WTC11 (cell line): ENCODE measurements at regions not wholly inside any gene's neighbourhood (a gene's known extent, or its start where the extent isn't known, plus 50 kb on each side); places are given as distances from the start of the nearest gene placed in this dataset.

Experiments
- ATAC-seq: fragments of 200-7000 bp; cut with Tn5 transposase; 2 replicates; pipeline ENCODE4 v1.10.0; 2021; ENCODE audit warnings: mild to moderate bottlenecking, moderate library complexity
- CTCF ChIA-PET: fragments of 300-600 bp; sonication (Branson Sonifier 250); formaldehyde crosslinking; loops from one replicate; lab custom pipeline; 2021; ENCODE audit warnings: antibody characterized with exemption; lab: Charles Lee
- POLR2A ChIA-PET: fragments of 350-600 bp; sonication (Branson Sonifier 250); formaldehyde crosslinking; loops from one replicate; lab custom pipeline; 2021; ENCODE audit warnings: antibody characterized with exemption; lab: Charles Lee
- DNase-seq: peaks from one replicate; pipeline ENCODE4 v3.0.0; 2021; ENCODE audit warnings: low spot score
- H3K27ac Mint-ChIP-seq: 2 replicates; pipeline ENCODE4 v1.8.0; 2021; ENCODE audit warnings: mixed read lengths
- H3K27me3 Mint-ChIP-seq: 2 replicates; pipeline ENCODE4 v1.8.0; 2021; ENCODE audit warnings: low read depth, mild to moderate bottlenecking, moderate library complexity, mixed read lengths
- H3K36me3 Mint-ChIP-seq: 2 replicates; pipeline ENCODE4 v1.8.0; 2021; ENCODE audit warnings: mixed read lengths
- H3K4me1 Mint-ChIP-seq: 2 replicates; pipeline ENCODE4 v1.8.0; 2022; ENCODE audit warnings: mixed read lengths
- H3K4me3 Mint-ChIP-seq: 2 replicates; pipeline ENCODE4 v1.8.0; 2021; ENCODE audit warnings: mild to moderate bottlenecking, moderate library complexity, mixed read lengths
- H3K9me3 Mint-ChIP-seq: 2 replicates; pipeline ENCODE4 v1.8.0; 2021; ENCODE audit warnings: mixed read lengths
- AFF4 ChIP-seq: sonication (generic); formaldehyde crosslinking; IDR thresholded peaks from 2 replicates; pipeline ENCODE4 v1.8.1; 2023; ENCODE audit warnings: mild to moderate bottlenecking, missing genetic modification reagents, borderline replicate concordance
- ATF6 ChIP-seq: sonication (generic); formaldehyde crosslinking; IDR thresholded peaks from 2 replicates; pipeline ENCODE4 v1.8.1; 2023; ENCODE audit warnings: mild to moderate bottlenecking, missing genetic modification reagents
- CDX4 ChIP-seq: fragments of 250-450 bp; sonication (Bioruptor Pico); IDR thresholded peaks from 2 replicates; pipeline ENCODE4 v1.9.0; 2021; ENCODE audit warnings: moderate library complexity, mild to moderate bottlenecking, inconsistent platforms, borderline replicate concordance
- CTCF ChIP-seq: fragments of 200-600 bp; IDR thresholded peaks from 2 replicates; pipeline ENCODE4 v1.8.0; 2022; ENCODE audit warnings: antibody characterized with exemption
- EMX1 ChIP-seq: fragments of 250-450 bp; sonication (Bioruptor Pico); IDR thresholded peaks from 2 replicates; pipeline ENCODE4 v1.8.0; 2021; ENCODE audit warnings: mild to moderate bottlenecking
- FOXJ3 ChIP-seq: sonication (generic); formaldehyde crosslinking; IDR thresholded peaks from 2 replicates; pipeline ENCODE4 v1.9.0; 2021; ENCODE audit warnings: missing genetic modification reagents, mild to moderate bottlenecking, borderline replicate concordance
- FOXK1 ChIP-seq: sonication (generic); formaldehyde crosslinking; IDR thresholded peaks from 2 replicates; pipeline ENCODE4 v1.8.0; 2022; ENCODE audit warnings: mild to moderate bottlenecking, moderate library complexity, missing genetic modification reagents
- FOXP4 ChIP-seq: sonication (generic); formaldehyde crosslinking; IDR thresholded peaks from 2 replicates; pipeline ENCODE4 v1.8.0; 2022; ENCODE audit warnings: mild to moderate bottlenecking, missing genetic modification reagents
- JUN ChIP-seq: sonication (generic); formaldehyde crosslinking; IDR thresholded peaks from 2 replicates; pipeline ENCODE4 v1.8.0; 2023; ENCODE audit warnings: mild to moderate bottlenecking, missing genetic modification reagents
- MAX ChIP-seq: sonication (generic); formaldehyde crosslinking; IDR thresholded peaks from 2 replicates; pipeline ENCODE4 v1.8.0; 2022; ENCODE audit warnings: mild to moderate bottlenecking, missing genetic modification reagents
- NFATC4 ChIP-seq: fragments of 250-450 bp; sonication (Bioruptor Pico); IDR thresholded peaks from 2 replicates; pipeline ENCODE4 v1.9.0; 2021; ENCODE audit warnings: mild to moderate bottlenecking
- NFYB ChIP-seq: sonication (generic); formaldehyde crosslinking; conservative IDR thresholded peaks from 2 replicates; pipeline ENCODE4 v1.8.0; 2022; ENCODE audit warnings: low read depth, missing genetic modification reagents
- NR2C2 ChIP-seq: sonication (generic); formaldehyde crosslinking; IDR thresholded peaks from 2 replicates; pipeline ENCODE4 v1.8.0; 2022; ENCODE audit warnings: mild to moderate bottlenecking, missing genetic modification reagents
- NR3C1 ChIP-seq: sonication (generic); formaldehyde crosslinking; conservative IDR thresholded peaks from 2 replicates; pipeline ENCODE4 v1.8.1; 2023; ENCODE audit warnings: low read depth, mild to moderate bottlenecking, missing genetic modification reagents
- RORB ChIP-seq: fragments of 250-450 bp; sonication (Bioruptor Pico); IDR thresholded peaks from 2 replicates; pipeline ENCODE4 v1.9.0; 2021; ENCODE audit warnings: mild to moderate bottlenecking
- ZBTB43 ChIP-seq: sonication (generic); formaldehyde crosslinking; IDR thresholded peaks from 2 replicates; pipeline ENCODE4 v1.8.1; 2023; ENCODE audit warnings: mild to moderate bottlenecking, missing genetic modification reagents
- ZNF232 ChIP-seq: sonication (generic); formaldehyde crosslinking; IDR thresholded peaks from 2 replicates; pipeline ENCODE4 v1.8.0; 2022; ENCODE audit warnings: mild to moderate bottlenecking, missing genetic modification reagents
- ZNF396 ChIP-seq: fragments of 250-450 bp; sonication (Bioruptor Pico); IDR thresholded peaks from 2 replicates; pipeline ENCODE4 v1.8.0; 2021; ENCODE audit warnings: mild to moderate bottlenecking, moderate library complexity, borderline replicate concordance

- ATAC-seq (no peak), DNase-seq (no peak)
- no peaks in the 10 kb centered on the region for H3K36me3 Mint-ChIP-seq
- H3K27me3 Mint-ChIP-seq, result no peaks in the 10 kb centered on the region
- TF ChIP-seq ATF6 (CRISPR knock-in tag) (no peak), EMX1 (CRISPR knock-in tag) (no peak), MAX (CRISPR knock-in tag) (no peak), NFYB (no peak), ZNF396 (CRISPR knock-in tag) (no peak), NR2C2 (CRISPR knock-in tag) (no peak), ZBTB43 (CRISPR knock-in tag) (no peak), FOXP4 (CRISPR knock-in tag) (no peak), CDX4 (CRISPR knock-in tag) (no peak)
- CTCF ChIA-PET, result no interaction called here
- no peaks in the 10 kb centered on the region for H3K9me3 Mint-ChIP-seq
- no peaks in the 10 kb centered on the region for H3K4me1 Mint-ChIP-seq
- H3K4me3 Mint-ChIP-seq, result no peak overlapping the region
- no peak overlapping the region for H3K27ac Mint-ChIP-seq
- POLR2A ChIA-PET, result no interaction called here
Measured at GRCh38 chr3:26550413-26550812, 72.2 kb upstream of the LRRC3B start.

GRCh38 chr3:26556637-26557036 is 65.9 kb upstream of the LRRC3B start:
- Mint-ChIP-seq H3K27me3 (no peaks in the 10 kb centered on the region), H3K4me3 (no peak overlapping the region), H3K27ac (no peak overlapping the region)
- TF ChIP-seq JUN (CRISPR knock-in tag) (no peak), NR3C1 (CRISPR knock-in tag) (no peak), AFF4 (no peak), NFATC4 (CRISPR knock-in tag) (no peak), RORB (CRISPR knock-in tag) (no peak), FOXK1 (no peak), FOXJ3 (no peak), ZNF232 (CRISPR knock-in tag) (no peak), CTCF (no peak), CDX4 (CRISPR knock-in tag) (no peak)
- TF ChIP-seq, all 79 proteins: peak for 0
- POLR2A ChIA-PET, result no interaction called here
- H3K9me3 Mint-ChIP-seq, result no peaks in the 10 kb centered on the region
- CTCF ChIA-PET, result no interaction called here
- no peaks in the 10 kb centered on the region for H3K36me3 Mint-ChIP-seq
- ATAC-seq (no peak), DNase-seq (no peak)
- peaks cover 3% of the 10 kb centered on the region; the same call in 1 of the 2 replicates for H3K4me1 Mint-ChIP-seq
